GM19397 (cell line): ENCODE measurements at regions not wholly inside any gene's neighbourhood (a gene's known extent, or its start where the extent isn't known, plus 50 kb on each side); places are given as distances from the start of the nearest gene placed in this dataset.
"Not testable (repeated sequence)": the region's sequence is repeated elsewhere in the genome, so short reads cannot be mapped to it uniquely, and the experiment has no call there.

Source experiments
- ATAC-seq: cut with Tn5 transposase; IDR thresholded peaks from one replicate; pipeline ENCODE4 v1.9.1; 2021; ENCODE audit warnings: mild to moderate bottlenecking, moderate library complexity; ENCODE audit not compliant: unreplicated experiment

GRCh38 chr12:24679126-24679525 is 269.8 kb downstream of the BCAT1 start:
- no peak for ATAC-seq

DNA sequence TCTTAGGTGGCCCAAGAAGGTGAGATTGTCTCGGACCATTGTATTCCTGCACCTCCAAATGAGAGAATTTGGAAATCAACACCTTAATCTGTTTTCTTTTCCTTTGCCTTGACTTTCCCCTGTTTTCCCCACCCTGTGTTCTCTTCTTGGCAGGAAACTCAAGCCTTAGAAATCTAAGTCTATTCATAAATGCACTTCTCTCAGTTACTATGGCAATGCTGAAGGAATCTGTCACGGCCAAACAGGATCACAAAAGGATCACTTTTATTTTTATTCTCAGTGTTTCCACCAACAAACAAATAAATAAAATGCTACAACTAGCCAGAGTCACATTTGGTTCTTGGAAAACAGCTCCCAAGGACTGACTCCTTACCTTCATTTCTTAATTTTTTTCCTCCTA is 270.5 kb downstream of the BCAT1 start:
- no peak for ATAC-seq

DNA sequence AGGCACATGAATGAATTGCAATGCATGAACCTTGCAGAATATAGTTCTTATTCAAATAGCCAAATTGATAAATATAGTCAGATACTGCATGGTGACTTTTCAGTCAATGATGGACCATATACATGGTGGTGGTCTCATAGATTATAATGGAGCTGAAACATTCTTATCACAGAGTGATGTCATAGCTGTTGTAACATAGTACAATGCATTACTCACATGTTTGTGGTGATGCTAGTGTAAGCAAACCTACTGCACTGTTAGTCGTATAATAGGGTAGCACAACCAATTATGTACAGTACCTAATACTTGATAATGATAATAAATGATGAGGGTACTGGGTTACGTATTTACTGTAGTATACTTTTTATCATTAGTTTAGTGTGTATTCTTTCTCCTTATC is 280.3 kb downstream of the BCAT1 start:
- no peak for ATAC-seq

DNA sequence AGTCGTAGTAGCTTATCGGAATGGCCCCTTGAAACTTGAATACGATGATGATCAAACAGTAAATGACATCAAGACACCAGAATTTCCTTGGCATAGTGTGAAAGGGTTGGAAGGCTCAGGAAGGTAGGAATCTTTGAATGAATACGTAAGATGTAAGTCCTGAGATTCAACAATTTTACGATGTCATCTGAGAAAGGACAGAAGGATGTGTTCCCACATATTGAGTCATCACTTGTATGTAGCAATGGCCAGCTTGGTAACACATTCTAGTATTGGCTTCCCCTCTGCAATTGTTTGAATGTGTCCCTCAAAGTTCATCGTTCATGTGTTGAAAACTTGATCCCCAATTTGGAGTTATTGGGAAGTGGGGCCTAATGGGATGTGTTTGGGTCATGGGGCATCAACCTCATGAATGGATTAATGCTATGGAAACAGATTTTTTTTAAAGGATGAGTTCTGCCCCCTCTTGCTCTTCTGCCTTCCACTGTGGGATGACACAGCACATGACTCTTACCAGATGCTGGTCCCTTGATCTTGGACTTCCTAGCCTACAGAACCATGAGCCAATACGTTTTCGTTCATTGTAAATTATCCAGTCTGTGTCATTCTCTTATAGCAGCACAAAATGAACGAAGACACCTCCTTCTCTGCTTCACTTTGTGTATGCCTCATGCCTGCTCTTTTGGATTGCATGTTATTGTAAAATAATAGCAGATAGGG is 284.6 kb downstream of the BCAT1 start:
- no peak for ATAC-seq

GRCh38 chr12:24661657-24662096 is 287.2 kb downstream of the BCAT1 start:
- no peak for ATAC-seq

GRCh38 chr12:24659016-24659415 is 289.9 kb downstream of the BCAT1 start:
- ATAC-seq, result no peak

- not testable (repeated sequence) for ATAC-seq
These were observed 294.6 kb downstream of the BCAT1 start for GRCh38 chr12:24654344-24654743.

DNA sequence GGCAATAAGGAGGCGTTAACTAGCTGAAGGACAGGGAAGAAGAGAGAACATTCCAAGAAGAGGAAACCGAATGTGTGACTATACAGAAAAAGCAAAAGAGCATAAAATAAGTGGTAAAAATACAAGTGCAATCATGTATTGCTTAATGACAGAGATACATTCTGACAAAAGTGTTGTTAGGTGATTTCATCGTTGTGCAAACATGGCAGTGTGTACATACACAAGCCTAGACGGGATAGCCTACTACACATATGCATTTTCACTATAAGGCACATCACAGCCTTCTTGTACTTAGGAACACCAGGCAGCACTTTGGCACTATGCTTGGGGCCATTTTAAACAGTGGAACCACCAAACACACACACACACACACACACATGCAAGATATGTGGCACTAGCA is 299.3 kb downstream of the BCAT1 start:
- ATAC-seq, result no peak

DNA sequence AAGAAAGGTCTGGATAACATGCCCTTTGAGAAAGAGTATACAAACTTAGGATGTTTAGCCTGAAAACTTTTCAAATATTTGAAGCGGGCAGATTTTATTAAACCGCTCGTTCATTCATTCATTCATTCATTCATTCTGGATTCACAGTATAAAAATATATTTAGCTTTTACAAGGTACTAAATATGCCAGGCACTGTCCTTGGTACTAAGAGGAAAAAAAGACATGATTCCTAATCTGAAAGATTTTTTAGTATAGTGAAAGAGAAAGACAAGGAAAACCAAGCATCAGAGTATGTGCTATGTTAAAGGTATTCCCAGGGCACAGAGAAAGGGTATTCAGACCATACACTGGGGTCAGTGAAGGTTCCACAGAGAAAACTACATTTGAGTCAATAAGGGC is 299.7 kb downstream of the BCAT1 start:
- ATAC-seq, result no peak

DNA sequence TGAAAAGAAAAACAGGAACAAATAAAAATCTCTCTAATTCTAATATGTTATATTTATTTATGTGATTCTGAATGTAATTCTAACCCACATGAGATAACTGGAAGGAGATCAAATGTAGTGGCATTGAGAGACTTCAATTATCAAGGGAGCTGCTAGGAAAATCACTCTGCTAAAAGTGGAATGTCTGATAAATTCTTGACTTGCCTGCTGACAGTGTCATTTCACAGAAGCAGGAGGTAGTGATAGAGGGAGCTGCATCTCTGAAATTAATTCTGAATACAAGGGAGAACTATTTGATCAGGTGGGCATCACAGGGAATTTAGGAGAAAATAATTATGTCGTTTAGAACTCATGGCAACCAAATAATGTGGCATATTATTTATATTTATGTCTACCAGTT is 303.6 kb downstream of the BCAT1 start:
- ATAC-seq, result no peak

DNA sequence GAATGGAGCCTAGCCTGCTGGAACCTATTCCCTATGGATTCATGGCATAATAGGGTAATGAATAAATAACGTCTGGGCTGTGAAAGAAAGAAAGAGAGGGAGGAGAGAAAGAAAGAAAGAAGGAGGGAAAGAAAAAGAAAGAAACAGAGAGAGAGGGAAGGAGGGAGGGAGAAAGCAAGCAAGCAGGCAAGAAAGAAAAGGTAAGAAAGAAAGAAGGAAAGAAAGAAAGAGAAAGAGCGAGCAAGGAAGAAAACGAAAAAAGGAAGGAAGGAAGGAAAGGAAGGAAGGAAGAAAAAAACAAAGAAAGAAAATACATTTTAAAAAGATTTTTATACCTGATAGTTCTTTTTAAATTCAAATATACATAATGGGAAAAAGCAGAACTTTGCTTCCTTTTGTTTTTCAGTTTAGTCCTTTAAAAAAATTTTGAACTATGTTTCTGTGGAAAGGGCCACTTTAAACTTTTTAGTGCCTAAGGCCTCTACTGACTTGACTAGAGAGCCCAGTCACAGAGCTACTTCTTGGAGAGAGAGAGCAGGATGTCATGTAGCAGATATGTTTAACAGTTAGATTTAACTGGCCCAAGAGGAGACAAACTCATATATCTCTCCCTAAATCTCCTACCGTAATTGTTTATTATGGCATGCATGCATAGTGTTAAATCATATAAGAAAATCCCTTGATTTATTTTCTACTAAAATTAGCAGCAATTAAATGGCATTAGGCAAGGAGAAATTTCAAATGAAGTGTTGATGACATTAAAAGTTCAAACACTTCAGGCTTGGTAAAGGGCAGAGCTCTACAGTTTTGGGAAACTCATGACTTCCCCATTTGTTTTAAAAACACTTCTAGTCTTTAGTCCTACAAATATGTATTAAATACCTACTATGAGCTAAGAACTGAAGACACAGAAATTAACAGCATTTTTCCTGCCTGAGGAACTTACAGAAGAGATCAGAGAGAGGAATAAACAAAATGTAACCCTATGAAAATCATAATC is 305.5 kb downstream of the BCAT1 start:
- ATAC-seq, result no peak

GRCh38 chr12:24639641-24640040 is 309.3 kb downstream of the BCAT1 start:
- ATAC-seq, result no peak

- ATAC-seq, result no peak
These were observed 316.4 kb downstream of the BCAT1 start for GRCh38 chr12:24632466-24632865.

DNA sequence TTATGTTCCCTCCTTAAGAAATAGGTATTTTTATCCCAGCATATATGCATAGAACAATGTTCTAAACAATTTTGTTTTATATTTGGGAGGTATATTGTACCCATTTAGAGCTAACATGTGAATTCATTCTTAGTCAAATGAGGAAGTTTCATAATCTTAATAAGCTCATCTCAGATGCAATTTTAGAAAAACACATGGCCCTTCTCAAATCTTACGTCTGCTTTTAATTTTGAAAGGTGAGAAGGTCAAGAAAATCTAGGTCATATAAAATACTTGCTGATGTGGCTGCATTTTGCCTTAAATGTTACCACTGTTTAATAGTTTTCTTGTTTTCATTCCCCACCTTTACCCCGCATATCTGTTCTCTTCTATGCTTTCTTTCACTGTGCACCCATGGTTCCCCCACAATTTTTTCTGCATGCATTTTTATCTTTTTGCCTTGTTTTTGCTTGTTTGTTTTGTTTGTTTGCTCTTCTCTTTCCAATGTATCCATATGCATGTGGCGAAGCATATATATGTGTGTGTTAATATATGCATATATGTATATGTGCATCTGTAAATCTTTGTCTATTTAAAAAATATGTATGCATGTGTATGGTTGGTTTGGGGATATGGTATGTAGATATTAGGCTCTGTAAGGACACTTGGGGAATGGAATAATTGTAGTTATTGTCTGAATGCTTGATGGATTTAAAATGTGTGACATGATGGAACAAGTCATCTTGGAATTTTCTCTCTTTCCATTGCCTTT is 317.1 kb downstream of the BCAT1 start:
- ATAC-seq, result no peak

GRCh38 chr12:24630856-24631255 is 318.0 kb downstream of the BCAT1 start:
- no peak for ATAC-seq

DNA sequence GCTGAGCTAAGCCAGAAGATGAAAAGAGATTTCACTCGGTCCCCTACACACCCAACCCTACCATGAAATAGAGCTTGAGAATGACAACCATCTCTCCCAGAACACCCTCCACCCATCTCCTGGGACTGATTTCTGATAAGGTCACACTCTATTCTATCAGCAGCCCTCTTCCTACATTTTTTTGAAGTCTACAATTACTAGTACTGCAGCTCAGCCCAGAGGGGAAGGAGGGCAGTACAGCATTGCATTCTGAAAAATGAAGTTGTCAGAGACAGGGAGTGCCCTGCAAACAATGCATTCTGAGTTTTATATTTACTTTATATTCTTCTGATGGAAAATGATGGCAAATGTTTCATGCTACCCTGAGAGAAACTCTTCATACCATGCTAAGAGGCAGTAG is 318.5 kb downstream of the BCAT1 start:
- ATAC-seq, result no peak

DNA sequence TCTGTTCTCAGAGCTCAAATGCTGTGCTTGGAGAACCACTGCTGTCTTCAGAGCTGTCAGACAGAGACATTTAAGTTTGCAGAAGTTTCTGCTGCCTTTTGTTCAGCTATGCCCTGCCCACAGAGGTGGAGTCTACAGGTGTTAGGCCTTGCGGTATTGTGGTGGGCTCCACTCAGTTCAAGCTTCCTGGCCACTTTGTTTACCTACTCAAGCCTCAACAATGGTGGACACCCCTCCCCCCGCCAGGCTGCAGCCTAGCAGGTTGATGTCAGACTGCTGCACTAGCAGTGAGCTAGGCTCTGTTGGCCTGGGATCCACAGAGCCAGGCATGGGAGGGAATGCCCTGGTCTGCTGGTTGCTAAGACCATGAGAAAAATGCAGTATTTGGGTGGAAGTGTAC is 323.8 kb downstream of the BCAT1 start:
- ATAC-seq, result no peak

GRCh38 chr12:24619954-24620353 is 328.9 kb downstream of the BCAT1 start:
- not testable (repeated sequence) for ATAC-seq

- no peak for ATAC-seq
These were observed 331.4 kb downstream of the BCAT1 start for GRCh38 chr12:24617471-24617870.

DNA sequence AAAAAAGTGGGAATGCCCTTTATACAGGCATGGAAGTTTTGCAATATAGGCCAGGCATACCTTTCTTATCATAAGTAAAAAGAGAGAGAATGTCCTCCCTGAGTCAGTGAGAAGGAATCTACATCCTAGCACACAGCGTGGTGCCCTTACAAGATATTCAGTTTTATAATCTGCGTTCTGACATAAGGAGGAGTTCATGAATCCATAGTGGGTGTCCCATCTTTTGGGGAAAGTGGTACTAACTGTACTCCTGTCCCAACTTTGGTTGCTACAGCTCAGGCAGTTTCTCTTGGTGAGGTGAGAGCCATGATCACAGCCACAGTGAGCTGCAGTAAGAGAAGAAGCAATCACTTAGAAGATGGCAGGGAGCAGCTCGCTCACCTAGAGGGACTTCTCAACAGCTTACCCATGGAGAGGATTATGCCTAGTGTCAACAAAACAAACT is 332.9 kb downstream of the BCAT1 start:
- ATAC-seq, result no peak

DNA sequence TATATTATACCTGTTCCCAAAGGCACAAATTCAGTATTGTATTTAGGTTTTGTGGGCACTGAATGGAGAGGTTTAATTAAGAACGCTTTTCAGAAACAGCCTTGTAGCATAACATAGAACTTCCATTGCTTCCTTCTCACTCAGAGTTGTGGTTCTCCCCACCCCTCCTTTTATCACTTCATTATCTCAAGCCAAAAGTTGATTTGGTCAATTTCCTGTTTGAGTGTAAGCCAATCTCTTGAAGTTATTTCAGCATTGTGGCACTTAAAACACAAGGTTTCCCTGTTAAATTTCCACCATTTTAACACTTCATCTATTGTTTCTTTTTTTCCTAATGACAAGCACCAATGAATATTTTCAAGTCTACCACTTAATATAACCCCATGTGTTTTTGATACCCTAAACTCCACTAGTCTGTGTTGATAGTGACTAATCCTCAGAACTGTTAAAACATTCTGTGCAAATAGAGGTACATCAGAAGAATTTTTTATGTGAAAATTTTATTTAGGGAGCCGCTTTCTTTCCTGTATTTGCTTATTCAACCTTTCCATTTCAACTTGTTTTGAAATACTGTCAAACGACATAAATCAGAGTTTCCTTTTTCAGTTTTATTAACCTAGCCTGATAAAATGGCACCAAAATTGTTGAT is 340.1 kb downstream of the BCAT1 start:
- ATAC-seq, result no peak
